Stimulated activated effector memory CD8-positive, alpha-beta T cell treated with anti-CD3 and anti-CD28 coated beads, Interleukin-12 subunit alpha, Interleukin-12 subunit beta, amount 100 ng/mL, for 72 hours (primary cell): ENCODE measurements at regions not wholly inside any gene's neighbourhood (a gene's known extent, or its start where the extent isn't known, plus 50 kb on each side); places are given as distances from the start of the nearest gene placed in this dataset.
"Not testable (repeated sequence)": the region's sequence is repeated elsewhere in the genome, so short reads cannot be mapped to it uniquely, and the experiment has no call there.

Experiments used
- ATAC-seq: fragments of 150-1000 bp; cut with Tn5 transposase; 2 replicates; pipeline ENCODE4 v1.10.0; 2021
- DNase-seq, 2 donors: peaks; one replicate each; pipeline ENCODE4 v3.0.0; 2021 to 2022; ENCODE audit warnings: low spot score in 2 of 2
- H3K27ac Mint-ChIP-seq: one replicate; pipeline ENCODE4 v1.8.0; 2022; ENCODE audit warnings: mild to moderate bottlenecking, mixed read lengths
- H3K36me3 Mint-ChIP-seq: one replicate; pipeline ENCODE4 v1.8.0; 2022; ENCODE audit warnings: mild to moderate bottlenecking, mixed read lengths
- H3K4me1 Mint-ChIP-seq: one replicate; pipeline ENCODE4 v1.8.0; 2022; ENCODE audit warnings: mixed read lengths
- H3K4me3 Mint-ChIP-seq: one replicate; pipeline ENCODE4 v1.8.0; 2022; ENCODE audit warnings: mild to moderate bottlenecking, mixed read lengths
- H3K9me3 Mint-ChIP-seq: one replicate; pipeline ENCODE4 v1.8.0; 2022; ENCODE audit warnings: mixed read lengths

GRCh38 chr17:26936645-26937044, 357.3 kb upstream of the WSB1 start:
- ATAC-seq: not testable (repeated sequence)

GRCh38 chr17:26937750-26938322, 356.1 kb upstream of the WSB1 start:
- peak; percentile 45 for ATAC-seq
- not testable (repeated sequence) for DNase-seq, H3K9me3 Mint-ChIP-seq, H3K4me1 Mint-ChIP-seq, H3K36me3 Mint-ChIP-seq, H3K4me3 Mint-ChIP-seq, H3K27ac Mint-ChIP-seq

More at GRCh38 chr17:26936645-26937044, 357.3 kb upstream of the WSB1 start:
- H3K9me3 Mint-ChIP-seq, H3K4me3 Mint-ChIP-seq, H3K4me1 Mint-ChIP-seq, H3K36me3 Mint-ChIP-seq, DNase-seq, H3K27ac Mint-ChIP-seq: not testable (repeated sequence)

GRCh38 chr17:26939755-26940154, 354.2 kb upstream of the WSB1 start:
- not testable (repeated sequence) for DNase-seq, H3K27ac Mint-ChIP-seq, H3K4me3 Mint-ChIP-seq, H3K4me1 Mint-ChIP-seq, H3K9me3 Mint-ChIP-seq, H3K36me3 Mint-ChIP-seq, ATAC-seq

GRCh38 chr17:26940587-26940986, 353.3 kb upstream of the WSB1 start:
- DNase-seq, H3K36me3 Mint-ChIP-seq, H3K4me1 Mint-ChIP-seq, H3K4me3 Mint-ChIP-seq, H3K27ac Mint-ChIP-seq, H3K9me3 Mint-ChIP-seq: not testable (repeated sequence)
- ATAC-seq: peak; percentile 44

GRCh38 chr17:26962255-26963162, 331.4 kb upstream of the WSB1 start:
- Mint-ChIP-seq H3K27ac (no peak overlapping the region), H3K36me3 (no peaks in the 10 kb centered on the region), H3K4me3 (no peak overlapping the region), H3K9me3 (peaks cover 3% of the 10 kb centered on the region), H3K4me1 (no peaks in the 10 kb centered on the region)
- DNase-seq: no peak
- no peak for ATAC-seq

DNA sequence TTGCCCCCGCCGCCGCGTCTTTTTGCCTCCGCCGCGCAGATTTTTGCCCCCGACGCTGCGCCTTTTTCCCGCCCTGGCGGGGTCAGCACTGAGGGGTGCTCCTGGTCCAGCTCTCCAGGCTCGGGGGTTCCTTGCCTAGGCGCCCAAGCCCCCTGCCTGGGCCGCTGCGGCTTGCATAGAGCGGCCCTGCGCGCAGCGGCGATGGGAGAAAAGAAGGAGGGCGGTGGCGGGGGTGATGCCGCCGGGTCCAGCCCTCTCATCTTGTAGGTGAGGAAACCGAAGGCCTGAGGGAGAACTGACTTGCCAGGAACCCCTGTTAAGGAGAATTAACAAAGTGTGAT, 330.8 kb upstream of the WSB1 start:
- H3K36me3 Mint-ChIP-seq: no peaks in the 10 kb centered on the region
- no peak for ATAC-seq
- H3K9me3 Mint-ChIP-seq: peaks cover 3% of the 10 kb centered on the region
- no peak overlapping the region for H3K4me3 Mint-ChIP-seq
- no peak overlapping the region for H3K27ac Mint-ChIP-seq
- no peaks in the 10 kb centered on the region for H3K4me1 Mint-ChIP-seq
- no peak for DNase-seq

DNA sequence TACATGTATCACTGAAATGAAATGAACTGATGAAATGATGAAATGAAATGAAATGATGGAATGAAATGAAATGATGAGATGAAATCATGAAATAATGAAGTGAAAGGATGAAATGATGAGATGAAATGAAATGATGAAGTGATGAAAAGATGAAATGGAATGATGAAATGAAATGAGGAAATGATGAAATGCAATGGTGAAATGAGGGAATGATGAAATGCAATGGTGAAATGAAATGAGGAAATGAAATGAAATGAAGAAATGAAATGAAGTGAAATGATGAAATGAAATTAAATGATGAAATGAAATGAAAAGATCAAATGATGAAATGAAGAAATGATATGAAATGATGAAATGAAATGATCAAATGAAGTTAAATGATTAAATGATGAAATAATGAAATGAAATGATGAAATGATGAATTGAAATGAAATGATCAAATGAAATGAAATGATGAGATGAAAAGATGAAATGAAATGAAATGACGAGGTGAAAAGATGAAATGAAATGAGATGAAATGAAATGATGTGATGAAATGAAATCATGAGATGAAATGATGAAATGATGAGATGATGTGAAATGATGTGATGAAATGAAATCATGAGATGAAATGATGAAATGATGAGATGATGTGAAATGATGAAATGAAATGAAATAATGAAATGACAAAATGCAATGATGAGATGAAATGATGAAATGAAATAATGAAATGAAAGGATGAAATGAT, 327.9 kb upstream of the WSB1 start:
- H3K27ac Mint-ChIP-seq, DNase-seq, ATAC-seq, H3K36me3 Mint-ChIP-seq, H3K4me3 Mint-ChIP-seq, H3K9me3 Mint-ChIP-seq, H3K4me1 Mint-ChIP-seq: not testable (repeated sequence)

DNA sequence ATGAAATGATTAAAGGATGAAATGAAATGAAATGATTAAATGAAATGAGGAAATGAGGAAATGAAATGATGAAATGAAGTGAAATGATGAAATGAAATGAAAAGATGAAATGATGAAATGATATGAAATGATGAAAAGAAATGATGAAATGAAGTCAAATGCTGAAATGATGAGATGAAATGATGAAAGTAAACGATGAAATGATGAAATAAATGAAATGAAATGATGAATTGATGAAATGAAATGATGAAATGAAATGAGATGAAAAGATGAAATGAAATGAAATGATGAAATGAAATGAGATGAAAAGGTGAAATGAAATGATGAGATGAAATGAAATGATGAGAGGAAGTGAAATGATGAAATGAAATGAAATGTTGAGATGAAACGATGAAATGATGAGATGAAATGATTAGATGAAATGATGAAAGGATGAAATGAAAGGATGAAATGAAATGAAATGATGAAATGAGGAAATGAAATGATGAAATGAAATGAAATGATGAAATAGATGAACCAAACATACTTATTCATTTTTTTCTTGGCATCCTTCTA, 327.2 kb upstream of the WSB1 start:
- not testable (repeated sequence) for H3K4me3 Mint-ChIP-seq, ATAC-seq, H3K36me3 Mint-ChIP-seq, H3K27ac Mint-ChIP-seq, H3K9me3 Mint-ChIP-seq, DNase-seq, H3K4me1 Mint-ChIP-seq

GRCh38 chr17:26981845-26982425, 312.0 kb upstream of the WSB1 start:
- H3K4me3 Mint-ChIP-seq, H3K27ac Mint-ChIP-seq, H3K9me3 Mint-ChIP-seq, H3K36me3 Mint-ChIP-seq, DNase-seq, H3K4me1 Mint-ChIP-seq: not testable (repeated sequence)
- peak; percentile 24 for ATAC-seq

GRCh38 chr17:26982563-26982962, 311.4 kb upstream of the WSB1 start:
- peak; percentile 51 for ATAC-seq
- not testable (repeated sequence) for H3K4me1 Mint-ChIP-seq, H3K4me3 Mint-ChIP-seq, DNase-seq, H3K9me3 Mint-ChIP-seq, H3K27ac Mint-ChIP-seq, H3K36me3 Mint-ChIP-seq

- DNase-seq, H3K27ac Mint-ChIP-seq, H3K4me3 Mint-ChIP-seq, ATAC-seq, H3K4me1 Mint-ChIP-seq, H3K9me3 Mint-ChIP-seq, H3K36me3 Mint-ChIP-seq: not testable (repeated sequence)
These were observed 306.1 kb upstream of the WSB1 start for GRCh38 chr17:26987851-26988250.

GRCh38 chr17:26994648-26995047, 299.3 kb upstream of the WSB1 start:
- not testable (repeated sequence) for ATAC-seq, H3K9me3 Mint-ChIP-seq, H3K4me3 Mint-ChIP-seq, H3K4me1 Mint-ChIP-seq, DNase-seq, H3K36me3 Mint-ChIP-seq, H3K27ac Mint-ChIP-seq

DNA sequence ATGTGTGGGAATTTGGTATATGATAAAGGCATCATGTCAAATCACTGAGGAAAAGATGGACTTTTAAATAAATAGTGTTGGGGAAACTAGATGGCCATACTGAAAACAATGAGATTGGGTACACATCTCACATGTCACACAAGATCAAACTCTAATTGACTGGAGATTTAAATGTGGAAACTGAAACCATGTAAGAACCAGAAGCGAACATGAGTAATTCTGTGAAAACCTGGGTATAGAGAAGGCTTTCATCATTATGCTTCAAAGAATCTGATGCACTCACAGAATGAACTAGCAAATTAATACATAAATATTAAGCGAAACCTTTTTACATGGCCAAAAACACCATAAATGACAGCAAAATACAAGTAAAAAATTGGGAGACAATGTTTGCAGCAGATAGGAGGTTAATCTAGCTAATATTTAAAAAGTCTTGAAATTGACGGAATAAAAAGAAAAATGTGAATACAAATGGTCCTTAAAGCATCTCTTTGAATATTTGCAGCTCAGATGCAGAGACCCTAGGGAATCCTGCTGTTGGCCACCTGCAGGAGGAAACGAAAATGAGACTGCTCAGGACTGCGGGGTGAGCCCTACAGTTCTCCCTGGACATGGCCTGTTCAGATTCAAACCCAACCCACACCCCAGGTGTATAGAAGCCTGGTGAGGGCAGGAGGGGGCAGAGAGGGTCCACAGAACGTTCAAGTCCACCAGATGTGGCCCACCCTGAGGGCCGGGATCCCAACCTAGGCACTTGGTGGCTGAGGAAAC, 297.6 kb upstream of the WSB1 start:
- DNase-seq, H3K9me3 Mint-ChIP-seq, H3K27ac Mint-ChIP-seq, ATAC-seq, H3K4me3 Mint-ChIP-seq, H3K36me3 Mint-ChIP-seq, H3K4me1 Mint-ChIP-seq: not testable (repeated sequence)

DNA sequence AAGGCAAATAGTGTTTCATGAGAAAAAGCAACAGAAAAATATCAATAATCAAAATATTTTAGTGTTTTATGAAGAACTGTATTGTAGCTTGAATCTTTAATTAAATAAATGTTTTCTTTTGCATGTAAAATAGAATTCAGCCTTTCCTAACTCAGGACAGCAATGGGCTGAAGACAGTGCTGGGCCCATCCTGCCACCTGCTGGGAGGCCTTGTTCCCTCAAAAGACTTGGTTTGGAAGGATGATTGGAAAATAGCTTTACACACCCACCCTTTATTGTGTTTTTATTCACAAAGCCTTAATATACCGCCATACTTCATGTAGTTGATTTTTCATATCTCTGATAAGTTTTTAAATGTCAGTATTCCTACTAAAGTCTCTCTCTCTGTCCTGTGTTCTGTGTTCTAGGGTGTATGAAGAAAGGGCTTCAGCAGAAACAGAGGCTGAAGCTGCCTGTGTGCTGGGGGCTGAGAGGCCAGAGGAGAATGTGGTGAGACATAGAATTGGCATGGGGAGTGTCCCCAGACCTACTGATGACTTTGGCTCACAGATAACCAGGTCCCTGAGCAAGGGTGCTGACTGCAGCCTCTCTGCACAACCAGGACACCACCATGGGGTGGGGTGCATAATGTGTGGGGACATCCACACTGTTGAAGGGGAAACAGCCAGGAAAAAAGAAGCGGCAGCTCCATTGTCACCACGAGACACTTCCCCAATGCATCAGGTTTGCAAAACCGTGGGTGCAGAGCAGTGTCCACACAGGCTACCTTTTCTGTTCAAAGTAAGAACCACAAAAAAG, 286.0 kb upstream of the WSB1 start:
- not testable (repeated sequence) for DNase-seq, ATAC-seq, H3K4me1 Mint-ChIP-seq, H3K9me3 Mint-ChIP-seq, H3K27ac Mint-ChIP-seq, H3K36me3 Mint-ChIP-seq, H3K4me3 Mint-ChIP-seq
